ENCODE measurements at regions not wholly inside any gene's neighbourhood (a gene's known extent, or its start where the extent isn't known, plus 50 kb on each side); places are given as distances from the start of the nearest gene placed in this dataset.
A peak's percentile ranks its signal among the peaks of the same experiment; 100 is the strongest.
"Not testable (repeated sequence)": the region's sequence is repeated elsewhere in the genome, so short reads cannot be mapped to it uniquely, and the experiment has no call there.

DNA sequence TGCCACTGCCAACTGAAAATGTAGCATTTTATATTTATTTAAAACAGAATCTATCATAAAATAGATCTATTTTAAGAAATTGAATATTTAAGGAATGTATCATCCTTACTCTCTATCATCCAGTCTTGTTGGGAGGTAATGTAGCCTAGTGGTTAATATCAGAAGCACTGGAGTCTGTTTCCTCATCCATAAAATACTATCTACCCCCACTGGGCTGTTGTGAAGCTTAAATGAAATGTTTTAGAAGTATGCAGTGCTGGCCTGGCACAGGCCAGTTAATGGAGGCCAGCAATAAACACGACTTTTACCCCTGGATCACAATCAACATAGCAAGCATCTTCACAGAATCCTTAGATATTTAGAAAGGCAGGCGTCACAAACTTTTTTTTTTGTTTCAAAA is 188.0 kb downstream of the CAND1 start:
- DNase-seq: no peak

DNA sequence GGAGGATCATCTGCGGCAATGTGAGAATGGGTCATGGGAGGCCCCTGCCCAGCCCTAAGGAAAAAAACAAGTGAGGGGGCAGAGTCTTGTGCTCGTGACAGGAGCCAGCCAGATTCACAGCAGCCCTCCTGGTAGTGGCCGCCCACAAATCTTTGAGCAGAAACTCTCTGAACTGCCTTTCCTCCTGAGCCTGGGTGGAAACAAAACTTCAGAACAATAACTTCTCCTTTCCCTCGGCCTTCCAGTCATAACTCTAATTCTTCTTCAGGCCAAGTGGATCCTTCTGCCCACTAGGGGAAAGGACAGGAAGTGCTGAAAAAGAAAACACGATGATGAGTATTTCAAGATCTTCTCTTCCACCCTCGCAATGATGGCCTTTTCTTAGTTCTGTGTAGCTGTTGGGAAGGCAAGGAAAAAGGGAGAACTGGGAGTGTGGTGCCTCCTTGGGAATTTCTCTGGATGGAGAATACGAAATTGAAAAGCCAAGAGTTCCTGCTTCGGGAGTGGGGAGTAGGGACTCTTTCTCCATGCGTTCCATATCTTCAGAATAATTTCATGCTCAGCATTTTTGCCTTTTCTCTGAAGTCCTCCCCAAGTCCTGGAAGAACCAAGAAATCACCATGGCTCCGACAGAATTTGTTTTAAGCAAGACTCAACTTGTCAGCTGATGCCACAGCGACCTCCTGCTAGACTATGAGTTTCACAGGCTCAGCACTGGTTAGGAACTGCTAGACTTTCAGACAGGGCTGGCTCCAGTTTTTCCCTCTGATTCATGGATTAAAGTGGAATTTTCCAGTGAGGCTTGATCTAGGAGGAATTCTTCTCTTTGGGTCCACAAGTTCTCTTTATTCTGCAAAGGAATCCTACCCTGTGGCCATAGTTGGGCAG is 188.9 kb downstream of the CAND1 start:
- no peak for DNase-seq

DNA sequence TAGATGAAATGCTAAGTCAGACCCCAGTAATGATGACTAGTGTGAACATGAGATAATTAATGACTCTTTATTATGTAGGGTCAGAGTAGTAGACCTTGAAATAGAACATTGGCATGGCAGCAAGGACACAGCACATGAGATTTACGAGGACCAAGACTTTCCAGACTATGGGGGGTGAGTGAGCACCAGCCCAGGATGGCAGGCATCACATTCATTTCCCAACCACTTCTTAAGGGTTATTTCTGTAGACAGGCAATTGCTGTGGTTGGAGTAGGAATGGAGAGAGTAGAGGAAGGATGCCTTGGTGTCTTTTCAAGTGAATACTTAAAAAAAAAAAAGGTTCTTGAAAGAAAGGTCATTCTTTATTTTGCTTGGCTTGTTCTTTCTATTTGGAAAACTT is 189.4 kb upstream of the DYRK2 start:
- DNase-seq: no peak

- no peak for DNase-seq
Measured at GRCh38 chr12:67459578-67459977, 189.0 kb upstream of the DYRK2 start.

DNA sequence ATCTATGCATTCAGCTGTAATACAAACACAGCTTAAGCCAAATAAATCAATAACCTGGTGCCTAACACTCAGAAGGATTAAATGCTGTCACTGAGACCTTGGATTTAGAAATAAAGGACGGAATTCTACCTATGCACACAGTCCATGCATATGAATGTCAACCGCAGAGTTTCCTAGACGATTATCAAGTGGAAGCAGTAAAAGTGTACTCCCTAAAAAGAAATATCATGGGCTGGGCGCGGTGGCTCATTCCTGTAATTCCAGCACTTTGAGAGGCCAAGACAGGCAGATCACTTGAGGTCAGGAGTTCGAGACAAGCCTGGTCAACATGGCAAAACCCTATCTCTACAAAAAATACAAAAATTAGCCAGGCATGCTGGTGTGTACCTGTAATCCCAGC is 188.2 kb upstream of the DYRK2 start:
- DNase-seq: no peak

- no peak for DNase-seq
Measured at GRCh38 chr12:67468549-67469245, 179.8 kb upstream of the DYRK2 start.

- no peak for DNase-seq
Measured at GRCh38 chr12:67469666-67470065, 178.9 kb upstream of the DYRK2 start.

DNA sequence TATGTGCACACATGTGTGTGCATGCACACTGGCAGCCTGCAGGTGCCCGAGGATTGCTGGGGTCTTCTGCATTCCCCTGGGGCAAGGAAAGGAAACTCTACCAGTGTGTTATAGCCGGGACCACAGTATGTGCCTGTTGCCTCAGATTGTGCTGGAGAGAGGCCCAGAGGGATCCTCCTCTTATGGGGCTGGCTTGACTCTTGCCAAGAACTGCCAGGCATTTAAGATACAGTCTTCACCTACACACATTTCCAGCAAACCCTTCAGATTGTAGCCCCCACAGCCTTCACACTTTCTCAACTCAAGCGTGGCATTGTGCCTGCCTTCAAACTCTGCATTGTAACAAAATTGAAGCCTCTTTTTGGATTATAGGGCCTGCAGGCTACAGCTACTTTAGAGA is 176.7 kb upstream of the DYRK2 start:
- DNase-seq: no peak

DNA sequence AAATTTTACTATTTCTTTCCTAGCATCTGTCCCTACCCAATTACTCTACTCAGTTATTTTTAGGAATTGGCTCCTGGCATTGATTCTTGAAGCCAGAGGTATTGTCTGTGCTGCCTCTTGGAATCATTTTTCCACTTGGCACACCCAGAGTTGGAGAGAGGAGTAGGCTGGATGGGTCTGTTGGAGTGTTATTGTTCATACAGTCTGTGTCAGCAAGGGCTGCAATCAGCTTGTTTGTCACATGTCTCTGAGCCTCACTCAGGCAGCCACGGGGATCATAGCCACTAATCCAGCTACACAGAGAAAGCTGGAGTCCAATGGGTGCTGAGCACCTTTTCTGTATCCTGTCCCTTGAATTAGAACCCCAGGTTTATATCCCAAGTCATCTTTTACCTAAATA is 176.0 kb upstream of the DYRK2 start:
- DNase-seq: no peak

DNA sequence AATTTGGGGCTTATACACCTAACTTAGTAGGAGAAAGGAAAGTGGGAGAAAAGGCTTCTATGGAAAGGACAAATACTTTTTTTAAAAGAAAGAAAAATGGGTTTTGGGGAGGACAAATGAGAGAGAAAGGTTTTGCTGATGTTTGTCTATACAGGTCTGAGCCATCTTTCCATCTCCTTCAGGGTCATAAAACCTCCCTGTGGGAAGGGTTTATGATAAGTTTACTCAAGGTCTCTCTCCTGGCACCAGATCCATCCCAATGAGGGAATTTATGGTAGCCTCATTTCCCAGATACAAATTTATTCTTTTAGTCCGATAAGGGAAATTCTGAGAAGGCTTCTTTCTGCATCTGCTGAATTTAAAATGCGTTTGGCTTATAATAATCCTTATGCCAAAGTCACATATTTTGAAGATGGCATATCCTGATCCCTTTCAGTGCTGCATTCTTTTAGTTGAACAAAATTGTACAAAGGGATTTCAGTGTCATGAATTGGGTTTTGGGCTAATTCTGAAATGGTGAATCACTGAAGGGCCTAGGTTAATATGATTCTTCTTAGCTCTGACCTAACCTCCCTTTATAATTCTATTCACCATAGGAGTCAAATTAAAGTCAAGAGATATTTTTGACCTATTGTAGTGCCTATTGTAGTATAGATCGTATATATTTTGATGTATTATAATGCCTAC is 173.5 kb upstream of the DYRK2 start:
- DNase-seq: no peak

DNA sequence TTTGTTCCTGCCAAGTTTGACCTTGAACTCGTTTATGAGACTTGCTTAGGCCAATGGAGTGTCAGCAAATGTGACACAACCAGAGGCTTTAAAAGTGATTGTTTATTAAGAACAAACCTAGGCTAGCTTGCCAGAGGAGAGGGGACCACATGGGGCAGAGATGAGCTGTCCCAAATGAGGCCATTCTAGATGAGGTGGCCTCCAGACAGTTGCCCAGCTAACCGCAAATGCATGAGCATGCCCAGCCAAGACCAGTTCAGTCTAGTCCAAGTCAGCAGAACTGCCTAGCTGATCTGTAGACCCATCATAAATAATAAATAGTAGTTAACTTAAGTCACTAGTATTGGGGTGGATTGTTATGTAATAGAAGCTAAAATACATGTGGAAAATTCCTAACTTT is 172.8 kb upstream of the DYRK2 start:
- DNase-seq: no peak

- peak; percentile 67 for DNase-seq
Measured at GRCh38 chr12:67477681-67478265, 170.8 kb upstream of the DYRK2 start.

DNA sequence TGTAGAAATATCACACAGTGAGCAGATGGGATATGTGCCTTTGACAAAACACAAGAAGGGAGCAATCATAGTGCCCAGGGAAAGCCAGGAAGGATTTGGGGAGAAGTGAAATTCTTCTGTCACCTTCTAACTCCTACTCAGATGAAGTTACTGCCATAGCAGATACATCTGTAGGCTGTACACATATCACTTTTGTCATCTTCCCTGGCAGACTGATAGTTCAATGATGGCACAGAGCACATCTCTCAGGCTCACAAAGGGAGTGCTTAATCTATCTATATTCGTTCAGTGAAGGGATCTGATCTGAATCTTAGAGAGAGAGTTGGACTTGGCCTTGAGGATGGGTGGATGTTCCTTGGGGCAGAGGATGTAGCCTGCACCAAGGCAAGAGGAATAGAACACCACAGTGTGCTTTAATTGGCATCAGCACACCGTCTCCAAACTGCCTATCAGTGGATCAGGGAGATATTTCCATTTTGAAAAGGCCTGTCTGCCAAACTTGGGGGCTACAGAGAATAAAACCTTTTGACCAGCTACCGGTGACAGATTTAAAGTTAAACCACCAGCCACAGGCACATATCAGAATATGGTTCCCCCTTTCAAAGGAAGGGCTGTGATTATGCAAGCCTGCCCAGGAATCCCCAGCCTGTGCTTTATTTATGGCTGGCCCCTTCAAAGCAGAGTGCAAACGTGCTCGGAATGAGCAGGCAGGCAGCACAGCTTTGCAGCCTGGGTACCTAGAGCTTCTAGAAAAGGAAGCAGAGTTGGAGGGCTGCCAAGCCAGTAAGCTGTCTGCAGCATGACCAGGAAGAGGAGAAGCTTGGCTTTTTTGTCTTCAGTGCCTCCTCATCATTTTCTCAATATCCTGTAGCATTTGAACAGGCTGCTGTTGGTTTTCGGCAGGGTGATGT is 165.5 kb upstream of the DYRK2 start:
- no peak for DNase-seq

- DNase-seq: no peak
Measured at GRCh38 chr12:67483871-67484554, 164.5 kb upstream of the DYRK2 start.

DNA sequence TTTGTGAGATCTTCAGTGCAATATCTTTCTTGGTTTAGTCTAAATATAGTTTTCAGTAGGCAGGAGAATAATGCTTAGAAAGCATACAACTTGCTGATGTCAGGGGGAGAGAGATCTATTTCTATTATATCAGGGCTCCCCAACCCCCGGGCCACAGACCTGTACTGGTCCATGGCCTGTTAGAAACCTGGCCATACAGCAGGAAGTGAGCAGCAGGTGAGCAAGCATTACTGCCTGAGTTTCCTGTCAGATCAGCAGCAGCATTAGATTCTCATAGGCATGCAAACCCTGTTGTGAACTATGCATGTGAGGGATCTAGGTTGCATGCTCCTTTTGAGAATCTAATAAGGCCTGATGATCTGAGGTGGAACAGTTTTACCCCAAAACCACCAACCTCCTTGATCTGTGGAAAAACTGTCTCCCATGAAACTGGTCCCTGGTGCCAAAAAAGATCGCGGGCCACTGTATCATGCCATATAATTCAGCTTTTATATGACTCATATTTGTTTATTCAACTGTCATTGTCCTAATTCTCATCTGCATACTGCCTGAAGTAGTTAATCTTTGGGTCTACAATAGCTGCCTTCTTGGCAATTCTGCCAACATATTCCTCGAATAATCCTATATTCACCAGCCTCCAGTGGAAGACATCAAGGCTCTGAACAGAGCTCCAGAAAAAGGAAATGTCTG is 163.6 kb upstream of the DYRK2 start:
- DNase-seq: no peak

- DNase-seq: no peak
Measured at GRCh38 chr12:67486671-67487070, 161.9 kb upstream of the DYRK2 start.

GRCh38 chr12:67488349-67488748 is 160.2 kb upstream of the DYRK2 start:
- not testable (repeated sequence) for DNase-seq

DNA sequence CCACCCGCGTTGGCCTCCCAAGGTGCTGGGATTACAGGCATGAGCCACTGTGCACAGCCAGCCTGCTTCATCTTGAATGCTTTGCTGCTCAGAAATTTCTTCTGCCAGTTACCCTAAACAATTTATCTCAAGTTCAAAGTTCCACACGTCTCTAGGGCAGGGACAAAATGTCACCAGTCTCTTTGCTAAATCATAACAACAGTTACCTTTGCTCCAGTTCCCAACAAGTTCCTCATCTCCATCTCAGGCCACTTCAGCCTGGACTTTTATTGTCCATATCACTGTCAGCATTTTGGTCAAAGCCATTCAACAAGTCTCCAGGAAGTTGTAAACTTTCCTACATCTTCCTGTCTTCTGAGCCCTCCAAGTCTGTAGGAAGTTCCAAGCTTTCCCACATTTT is 159.5 kb upstream of the DYRK2 start:
- no peak for DNase-seq

- DNase-seq: no peak
Measured at GRCh38 chr12:67496581-67496980, 152.0 kb upstream of the DYRK2 start.

DNA sequence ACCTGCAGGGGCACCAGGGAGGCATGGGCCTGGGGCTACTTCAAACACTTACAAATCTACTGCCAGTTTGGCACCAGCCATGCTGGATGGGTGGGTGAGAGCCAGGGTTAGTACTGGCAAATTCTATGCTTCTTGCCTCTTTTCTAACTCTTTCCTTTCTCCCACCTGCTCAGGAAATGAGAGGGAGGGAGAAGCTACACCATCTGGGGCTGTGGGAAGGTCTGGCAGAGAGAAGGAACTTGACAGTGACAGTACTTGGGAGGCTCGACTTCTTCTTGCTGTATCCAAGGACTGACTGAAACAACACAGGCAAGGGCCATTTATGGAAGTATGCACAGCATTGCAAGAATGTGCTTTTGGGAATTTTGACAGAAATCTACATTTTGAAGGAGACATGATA is 149.6 kb upstream of the DYRK2 start:
- no peak for DNase-seq

DNA sequence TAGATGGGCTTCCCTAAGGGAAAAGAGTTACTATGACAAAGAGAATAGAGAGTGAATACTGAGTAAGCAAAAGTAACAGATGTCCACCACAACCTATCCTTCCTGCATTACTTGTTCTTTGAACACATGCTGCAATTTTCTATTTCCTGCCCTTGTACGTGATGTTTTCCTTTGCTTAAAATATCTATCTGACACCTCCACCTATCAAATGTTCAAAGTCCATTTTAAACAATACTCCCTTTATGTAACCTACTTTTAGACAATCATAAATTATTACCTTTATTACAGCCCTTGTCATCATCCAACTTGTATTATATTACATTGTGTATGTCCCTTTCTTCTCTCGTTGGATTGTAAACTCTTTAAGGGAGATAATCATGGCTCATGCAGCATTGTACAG is 147.2 kb upstream of the DYRK2 start:
- DNase-seq: no peak
